ENCODE measurements at regions not wholly inside any gene's neighbourhood (a gene's known extent, or its start where the extent isn't known, plus 50 kb on each side); places are given as distances from the start of the nearest gene placed in this dataset.
A peak's percentile ranks its signal among the peaks of the same experiment; 100 is the strongest.

DNA sequence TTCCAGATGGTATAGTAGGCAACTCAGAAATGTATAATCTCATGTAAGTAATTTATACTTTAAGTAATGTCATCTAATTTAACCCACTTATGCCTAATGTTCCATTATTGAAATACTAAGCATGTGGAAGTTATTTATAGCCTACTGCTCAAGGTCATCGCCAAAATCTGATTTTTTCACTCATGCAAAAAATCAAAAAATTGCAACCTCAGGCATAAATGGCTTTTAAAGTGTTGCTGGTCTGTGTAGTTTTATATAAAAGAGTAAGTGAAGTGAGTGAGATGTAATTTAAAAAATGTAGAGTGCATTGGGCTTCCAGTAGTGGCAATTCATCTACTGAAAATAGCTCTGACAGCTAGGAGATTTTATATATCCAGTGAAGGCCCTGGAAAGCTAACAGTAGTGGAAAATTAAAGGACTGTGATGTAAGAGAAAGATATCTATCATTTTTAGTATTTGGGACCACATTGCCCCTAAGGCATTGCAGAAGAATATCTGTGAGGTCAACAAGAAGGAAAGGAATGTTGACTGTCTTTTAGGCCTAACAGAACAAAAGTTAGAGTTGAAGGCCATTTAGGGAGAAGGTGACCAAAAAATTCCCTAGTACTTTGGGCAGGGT is 624.5 kb upstream of the CHORDC1 start (continued):
- TF ChIP-seq, protein P1, sequence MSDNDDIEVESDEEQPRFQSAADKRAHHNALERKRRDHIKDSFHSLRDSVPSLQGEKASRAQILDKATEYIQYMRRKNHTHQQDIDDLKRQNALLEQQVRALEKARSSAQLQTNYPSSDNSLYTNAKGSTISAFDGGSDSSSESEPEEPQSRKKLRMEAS (IDR thresholded peaks at IDR 0.05; ENCODE audit: low read depth), result no peak
- no peak for TF ChIP-seq NFIC (IDR thresholded peaks at IDR 0.05; ENCODE audit: borderline replicate concordance)

- 14% methylated on average over 3 of the region's 3 CpGs for WGBS (ENCODE audit: low lambda C conversion rate)
- peak; percentile 1 for DNase-seq
- TF ChIP-seq SIN3A (IDR thresholded peaks at IDR 0.05; ENCODE audit: borderline replicate concordance, low read depth, low read length) (no peak), JUND (IDR thresholded peaks at IDR 0.05) (no peak), RCOR1 (IDR thresholded peaks at IDR 0.05; ENCODE audit: low read length) (peak; percentile 84), YY1 (IDR thresholded peaks at IDR 0.05; ENCODE audit: low read depth) (no peak), TCF12 (IDR thresholded peaks at IDR 0.05) (no peak), MXI1 (IDR thresholded peaks at IDR 0.05; ENCODE audit: low read depth, low read length) (no peak), IRF3 (IDR thresholded peaks at IDR 0.05; ENCODE audit: low read depth, low read length) (no peak), NFIC (IDR thresholded peaks at IDR 0.05; ENCODE audit: borderline replicate concordance) (no peak), EP300 (IDR thresholded peaks at IDR 0.05; ENCODE audit: borderline replicate concordance in 1 of 2, low read depth in 1 of 2, low read length in 1 of 2) (peak in 1 of 2 experiments; percentile 91; a peak in 2 of 4 replicates), FOXM1 (IDR thresholded peaks at IDR 0.05; ENCODE audit: low read depth) (no peak), RFX5 (IDR thresholded peaks at IDR 0.05; ENCODE audit: low read length) (no peak), FOSL2 (IDR thresholded peaks at IDR 0.05; ENCODE audit: borderline replicate concordance, low read depth) (no peak), NRF1 (IDR thresholded peaks at IDR 0.05; ENCODE audit: low read depth, low read length) (no peak), TAF1 (IDR thresholded peaks at IDR 0.05; ENCODE audit: borderline replicate concordance, low read depth, low read length) (no peak), SMC3 (IDR thresholded peaks at IDR 0.05; ENCODE audit: low read depth, low read length) (no peak), GABPA (IDR thresholded peaks at IDR 0.05; ENCODE audit: low read depth) (no peak), RAD21 (IDR thresholded peaks at IDR 0.05; ENCODE audit: low read length) (peak; percentile 32), CHD2 (IDR thresholded peaks at IDR 0.05; ENCODE audit: low read length, partially characterized antibody) (peak; percentile 46), FOXJ3 (CRISPR knock-in tag; IDR thresholded peaks at IDR 0.05) (peak; percentile 51; the same call in 1 of the 2 replicates), ELF1 (IDR thresholded peaks at IDR 0.05) (no peak)
- TF ChIP-seq, protein P2, sequence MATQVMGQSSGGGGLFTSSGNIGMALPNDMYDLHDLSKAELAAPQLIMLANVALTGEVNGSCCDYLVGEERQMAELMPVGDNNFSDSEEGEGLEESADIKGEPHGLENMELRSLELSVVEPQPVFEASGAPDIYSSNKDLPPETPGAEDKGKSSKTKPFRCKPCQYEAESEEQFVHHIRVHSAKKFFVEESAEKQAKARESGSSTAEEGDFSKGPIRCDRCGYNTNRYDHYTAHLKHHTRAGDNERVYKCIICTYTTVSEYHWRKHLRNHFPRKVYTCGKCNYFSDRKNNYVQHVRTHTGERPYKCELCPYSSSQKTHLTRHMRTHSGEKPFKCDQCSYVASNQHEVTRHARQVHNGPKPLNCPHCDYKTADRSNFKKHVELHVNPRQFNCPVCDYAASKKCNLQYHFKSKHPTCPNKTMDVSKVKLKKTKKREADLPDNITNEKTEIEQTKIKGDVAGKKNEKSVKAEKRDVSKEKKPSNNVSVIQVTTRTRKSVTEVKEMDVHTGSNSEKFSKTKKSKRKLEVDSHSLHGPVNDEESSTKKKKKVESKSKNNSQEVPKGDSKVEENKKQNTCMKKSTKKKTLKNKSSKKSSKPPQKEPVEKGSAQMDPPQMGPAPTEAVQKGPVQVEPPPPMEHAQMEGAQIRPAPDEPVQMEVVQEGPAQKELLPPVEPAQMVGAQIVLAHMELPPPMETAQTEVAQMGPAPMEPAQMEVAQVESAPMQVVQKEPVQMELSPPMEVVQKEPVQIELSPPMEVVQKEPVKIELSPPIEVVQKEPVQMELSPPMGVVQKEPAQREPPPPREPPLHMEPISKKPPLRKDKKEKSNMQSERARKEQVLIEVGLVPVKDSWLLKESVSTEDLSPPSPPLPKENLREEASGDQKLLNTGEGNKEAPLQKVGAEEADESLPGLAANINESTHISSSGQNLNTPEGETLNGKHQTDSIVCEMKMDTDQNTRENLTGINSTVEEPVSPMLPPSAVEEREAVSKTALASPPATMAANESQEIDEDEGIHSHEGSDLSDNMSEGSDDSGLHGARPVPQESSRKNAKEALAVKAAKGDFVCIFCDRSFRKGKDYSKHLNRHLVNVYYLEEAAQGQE (IDR thresholded peaks at IDR 0.05; ENCODE audit: low read depth, low read length), result no peak
- TF ChIP-seq, protein P3, sequence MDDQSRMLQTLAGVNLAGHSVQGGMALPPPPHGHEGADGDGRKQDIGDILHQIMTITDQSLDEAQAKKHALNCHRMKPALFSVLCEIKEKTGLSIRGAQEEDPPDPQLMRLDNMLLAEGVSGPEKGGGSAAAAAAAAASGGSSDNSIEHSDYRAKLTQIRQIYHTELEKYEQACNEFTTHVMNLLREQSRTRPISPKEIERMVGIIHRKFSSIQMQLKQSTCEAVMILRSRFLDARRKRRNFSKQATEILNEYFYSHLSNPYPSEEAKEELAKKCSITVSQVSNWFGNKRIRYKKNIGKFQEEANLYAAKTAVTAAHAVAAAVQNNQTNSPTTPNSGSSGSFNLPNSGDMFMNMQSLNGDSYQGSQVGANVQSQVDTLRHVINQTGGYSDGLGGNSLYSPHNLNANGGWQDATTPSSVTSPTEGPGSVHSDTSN (IDR thresholded peaks at IDR 0.05), result no peak
- TF ChIP-seq, protein P4, sequence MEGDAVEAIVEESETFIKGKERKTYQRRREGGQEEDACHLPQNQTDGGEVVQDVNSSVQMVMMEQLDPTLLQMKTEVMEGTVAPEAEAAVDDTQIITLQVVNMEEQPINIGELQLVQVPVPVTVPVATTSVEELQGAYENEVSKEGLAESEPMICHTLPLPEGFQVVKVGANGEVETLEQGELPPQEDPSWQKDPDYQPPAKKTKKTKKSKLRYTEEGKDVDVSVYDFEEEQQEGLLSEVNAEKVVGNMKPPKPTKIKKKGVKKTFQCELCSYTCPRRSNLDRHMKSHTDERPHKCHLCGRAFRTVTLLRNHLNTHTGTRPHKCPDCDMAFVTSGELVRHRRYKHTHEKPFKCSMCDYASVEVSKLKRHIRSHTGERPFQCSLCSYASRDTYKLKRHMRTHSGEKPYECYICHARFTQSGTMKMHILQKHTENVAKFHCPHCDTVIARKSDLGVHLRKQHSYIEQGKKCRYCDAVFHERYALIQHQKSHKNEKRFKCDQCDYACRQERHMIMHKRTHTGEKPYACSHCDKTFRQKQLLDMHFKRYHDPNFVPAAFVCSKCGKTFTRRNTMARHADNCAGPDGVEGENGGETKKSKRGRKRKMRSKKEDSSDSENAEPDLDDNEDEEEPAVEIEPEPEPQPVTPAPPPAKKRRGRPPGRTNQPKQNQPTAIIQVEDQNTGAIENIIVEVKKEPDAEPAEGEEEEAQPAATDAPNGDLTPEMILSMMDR (IDR thresholded peaks at IDR 0.05), result no peak
- TF ChIP-seq, protein P5, sequence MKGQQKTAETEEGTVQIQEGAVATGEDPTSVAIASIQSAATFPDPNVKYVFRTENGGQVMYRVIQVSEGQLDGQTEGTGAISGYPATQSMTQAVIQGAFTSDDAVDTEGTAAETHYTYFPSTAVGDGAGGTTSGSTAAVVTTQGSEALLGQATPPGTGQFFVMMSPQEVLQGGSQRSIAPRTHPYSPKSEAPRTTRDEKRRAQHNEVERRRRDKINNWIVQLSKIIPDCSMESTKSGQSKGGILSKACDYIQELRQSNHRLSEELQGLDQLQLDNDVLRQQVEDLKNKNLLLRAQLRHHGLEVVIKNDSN (IDR thresholded peaks at IDR 0.05; ENCODE audit: borderline replicate concordance, low read depth), result no peak
Observed at GRCh38 chr11:90846628-90847027, 623.8 kb upstream of the CHORDC1 start.

More at GRCh38 chr11:90846628-90847027, 623.8 kb upstream of the CHORDC1 start:
- Histone ChIP-seq H3F3A (replicated peaks; ENCODE audit: insufficient read depth) (no peaks in the 10 kb centered on the region), H3K27me3 (ENCODE audit: insufficient read depth) (no peaks in the 10 kb centered on the region), H3K9me2 (no peaks in the 10 kb centered on the region), H3K27ac (ENCODE audit: low read depth in 2 of 2, low read length in 1 of 2) (peak overlapping the region in 1 of 2 experiments; percentile 91; a peak in 2 of 4 replicates), H4K20me1 (ENCODE audit: insufficient read depth) (no peaks in the 10 kb centered on the region), H3K9me3 (no peaks in the 10 kb centered on the region), H3K4me1 (ENCODE audit: control insufficient read depth in 1 of 2, insufficient read depth in 2 of 2, low read depth in 1 of 2, low read length in 1 of 2) (peaks cover 0 to 3% of the 10 kb centered on the region in 2 experiments; a peak in 1 of 4 replicates), H3K79me2 (ENCODE audit: insufficient read depth) (no peaks in the 10 kb centered on the region), H3K4me2 (no peak overlapping the region), H3K4me3 (ENCODE audit: low read depth in 2 of 2, low read length in 1 of 2) (no peak overlapping the region), H2AFZ (ENCODE audit: low read depth) (no peak overlapping the region), H3K36me3 (replicated peaks in 1 of 2; ENCODE audit: control insufficient read depth in 1 of 2, insufficient read depth in 2 of 2, low read length in 1 of 2) (no peaks in the 10 kb centered on the region), H3K9ac (no peak overlapping the region)
- ChIA-PET CTCF (no interaction called here), POLR2A (no interaction called here)

Data from SK-N-SH (cell line).